ENCODE measurements at regions not wholly inside any gene's neighbourhood (a gene's known extent, or its start where the extent isn't known, plus 50 kb on each side); places are given as distances from the start of the nearest gene placed in this dataset.

DNA sequence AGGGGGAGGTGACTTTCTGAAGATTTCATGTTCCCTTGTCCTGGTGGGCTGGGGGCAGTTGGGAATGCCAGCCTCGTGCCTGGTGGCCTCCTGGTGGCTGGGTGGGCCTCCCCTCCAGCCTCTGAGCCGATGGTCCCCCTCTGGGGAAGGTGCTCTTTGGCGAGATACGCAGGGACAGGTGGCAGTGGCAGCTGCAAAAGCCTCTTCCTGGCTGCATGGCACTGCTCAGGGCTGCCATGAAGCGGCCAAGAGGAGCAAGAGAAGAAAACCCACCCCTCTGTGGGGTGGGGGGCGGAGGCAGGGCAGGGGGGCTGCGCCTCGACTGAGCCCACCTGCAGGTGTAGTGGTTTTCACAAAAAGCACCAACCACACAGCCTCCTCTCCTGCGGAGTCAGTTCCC is 61.8 kb upstream of the PHF21B start:
- TF ChIP-seq, protein P1, sequence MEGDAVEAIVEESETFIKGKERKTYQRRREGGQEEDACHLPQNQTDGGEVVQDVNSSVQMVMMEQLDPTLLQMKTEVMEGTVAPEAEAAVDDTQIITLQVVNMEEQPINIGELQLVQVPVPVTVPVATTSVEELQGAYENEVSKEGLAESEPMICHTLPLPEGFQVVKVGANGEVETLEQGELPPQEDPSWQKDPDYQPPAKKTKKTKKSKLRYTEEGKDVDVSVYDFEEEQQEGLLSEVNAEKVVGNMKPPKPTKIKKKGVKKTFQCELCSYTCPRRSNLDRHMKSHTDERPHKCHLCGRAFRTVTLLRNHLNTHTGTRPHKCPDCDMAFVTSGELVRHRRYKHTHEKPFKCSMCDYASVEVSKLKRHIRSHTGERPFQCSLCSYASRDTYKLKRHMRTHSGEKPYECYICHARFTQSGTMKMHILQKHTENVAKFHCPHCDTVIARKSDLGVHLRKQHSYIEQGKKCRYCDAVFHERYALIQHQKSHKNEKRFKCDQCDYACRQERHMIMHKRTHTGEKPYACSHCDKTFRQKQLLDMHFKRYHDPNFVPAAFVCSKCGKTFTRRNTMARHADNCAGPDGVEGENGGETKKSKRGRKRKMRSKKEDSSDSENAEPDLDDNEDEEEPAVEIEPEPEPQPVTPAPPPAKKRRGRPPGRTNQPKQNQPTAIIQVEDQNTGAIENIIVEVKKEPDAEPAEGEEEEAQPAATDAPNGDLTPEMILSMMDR (IDR thresholded peaks at IDR 0.05): no peak
- no peak for TF ChIP-seq POLR2A (IDR thresholded peaks at IDR 0.05)

Data from esophagus squamous epithelium (tissue), 4 donors.